HG02885 (cell line): ENCODE measurements at regions not wholly inside any gene's neighbourhood (a gene's known extent, or its start where the extent isn't known, plus 50 kb on each side); places are given as distances from the start of the nearest gene placed in this dataset.
"Not testable (repeated sequence)": the region's sequence is repeated elsewhere in the genome, so short reads cannot be mapped to it uniquely, and the experiment has no call there.

Experiments used
- ATAC-seq: cut with Tn5 transposase; IDR thresholded peaks from one replicate; pipeline ENCODE4 v1.9.1; 2021; ENCODE audit warnings: mild to moderate bottlenecking; ENCODE audit not compliant: unreplicated experiment, poor library complexity

GRCh38 chr1:199246716-199247115 lies 607.9 kb downstream of the PTPRC start:
- no peak for ATAC-seq

GRCh38 chr1:199247891-199248290 lies 609.1 kb downstream of the PTPRC start:
- no peak for ATAC-seq

GRCh38 chr1:199254040-199254439 lies 615.2 kb downstream of the PTPRC start:
- ATAC-seq: not testable (repeated sequence)

GRCh38 chr1:199261328-199261727 lies 622.5 kb downstream of the PTPRC start:
- no peak for ATAC-seq

GRCh38 chr1:199264283-199264682 lies 625.4 kb downstream of the PTPRC start:
- no peak for ATAC-seq

GRCh38 chr1:199264911-199265310 lies 626.1 kb downstream of the PTPRC start:
- ATAC-seq: no peak

GRCh38 chr1:199265319-199265718 lies 626.5 kb downstream of the PTPRC start:
- ATAC-seq: no peak

- no peak for ATAC-seq
These were observed 630.4 kb downstream of the PTPRC start for GRCh38 chr1:199269241-199269640.

GRCh38 chr1:199272139-199272544 lies 633.3 kb downstream of the PTPRC start:
- ATAC-seq: no peak

GRCh38 chr1:199272628-199273086 lies 633.8 kb downstream of the PTPRC start:
- peak; percentile 78 for ATAC-seq

- no peak for ATAC-seq
These were observed 635.1 kb downstream of the PTPRC start for GRCh38 chr1:199273837-199274379.

- ATAC-seq: no peak
These were observed 640.2 kb downstream of the PTPRC start for GRCh38 chr1:199279067-199279466.

GRCh38 chr1:199279872-199280645 lies 641.2 kb downstream of the PTPRC start:
- peak; percentile 55 for ATAC-seq

- no peak for ATAC-seq
These were observed 644.0 kb downstream of the PTPRC start for GRCh38 chr1:199282751-199283305.

GRCh38 chr1:199283794-199284193 lies 645.0 kb downstream of the PTPRC start:
- ATAC-seq: peak; percentile 47

GRCh38 chr1:199287206-199287605 lies 648.4 kb downstream of the PTPRC start:
- no peak for ATAC-seq

- no peak for ATAC-seq
These were observed 648.8 kb downstream of the PTPRC start for GRCh38 chr1:199287647-199288046.

- ATAC-seq: no peak
These were observed 651.3 kb downstream of the PTPRC start for GRCh38 chr1:199290186-199290585.

GRCh38 chr1:199291022-199291740 lies 652.3 kb downstream of the PTPRC start:
- no peak for ATAC-seq

- no peak for ATAC-seq
These were observed 654.1 kb downstream of the PTPRC start for GRCh38 chr1:199292896-199293295.

GRCh38 chr1:199295107-199295506 lies 656.3 kb downstream of the PTPRC start:
- ATAC-seq: no peak
